Left hindlimb (tissue), 1 donor: ENCODE measurements at regions not wholly inside any gene's neighbourhood (a gene's known extent, or its start where the extent isn't known, plus 50 kb on each side); places are given as distances from the start of the nearest gene placed in this dataset.
A peak's percentile ranks its signal among the peaks of the same experiment; 100 is the strongest.

Source experiments
- DNase-seq: peaks from one replicate; pipeline ENCODE4 v3.0.0-alpha.2; 2018

- no peak for DNase-seq
These were observed 84.4 kb upstream of the SYPL1 start for GRCh38 chr7:106196460-106197021.

- DNase-seq, result no peak
These were observed 81.5 kb upstream of the SYPL1 start for GRCh38 chr7:106193661-106194060.

- DNase-seq, result no peak
These were observed 78.6 kb upstream of the SYPL1 start for GRCh38 chr7:106190589-106191330.

GRCh38 chr7:106187613-106188350 is 75.7 kb upstream of the SYPL1 start:
- no peak for DNase-seq

- no peak for DNase-seq
These were observed 73.6 kb upstream of the SYPL1 start for GRCh38 chr7:106185719-106186118.

- no peak for DNase-seq
These were observed 71.8 kb upstream of the SYPL1 start for GRCh38 chr7:106183952-106184351.

- no peak for DNase-seq
These were observed 70.8 kb upstream of the SYPL1 start for GRCh38 chr7:106182904-106183303.

- no peak for DNase-seq
These were observed 69.7 kb upstream of the SYPL1 start for GRCh38 chr7:106181658-106182265.

GRCh38 chr7:106180721-106181120 is 68.6 kb upstream of the SYPL1 start:
- no peak for DNase-seq

GRCh38 chr7:106179256-106179655 is 67.1 kb upstream of the SYPL1 start:
- no peak for DNase-seq

- DNase-seq, result no peak
These were observed 66.6 kb upstream of the SYPL1 start for GRCh38 chr7:106178593-106179134.

GRCh38 chr7:106177738-106178592 is 65.9 kb upstream of the SYPL1 start:
- DNase-seq, result no peak

- no peak for DNase-seq
These were observed 65.2 kb upstream of the SYPL1 start for GRCh38 chr7:106177300-106177690.

- DNase-seq, result peak; percentile 86
These were observed 64.5 kb upstream of the SYPL1 start for GRCh38 chr7:106176414-106177299.

GRCh38 chr7:106175507-106175906 is 63.4 kb upstream of the SYPL1 start:
- no peak for DNase-seq

GRCh38 chr7:106170651-106171050 is 58.5 kb upstream of the SYPL1 start:
- no peak for DNase-seq

GRCh38 chr7:106169821-106170610 is 57.9 kb upstream of the SYPL1 start:
- no peak for DNase-seq

- DNase-seq, result no peak
These were observed 55.5 kb upstream of the SYPL1 start for GRCh38 chr7:106167439-106168136.

GRCh38 chr7:106166651-106167342 is 54.7 kb upstream of the SYPL1 start:
- DNase-seq, result no peak
